T-cell (primary cell): ENCODE measurements at regions not wholly inside any gene's neighbourhood (a gene's known extent, or its start where the extent isn't known, plus 50 kb on each side); places are given as distances from the start of the nearest gene placed in this dataset.

ENCODE experiments used
- ATAC-seq, 4 experiments: fragments of 200-7000 bp in 3 of 4; fragments of 150-1000 bp in 1 of 4; cut with Tn5 transposase; replicated peaks in 1 of 4; 1 replicate in 3 of 4; 2 replicates in 1 of 4; pipeline ENCODE4 v1.10.0; 2021; ENCODE audit warnings: moderate library complexity in 3 of 4, mild to moderate bottlenecking in 2 of 4, moderate number of reproducible peaks in 1 of 4
- CTCF ChIA-PET, 2 donors: fragments of 300-600 bp; sonication (Branson Sonifier 250); formaldehyde crosslinking; loops; one replicate each; lab custom pipeline; 2022; ENCODE audit warnings: antibody characterized with exemption in 2 of 2; lab: Charles Lee
- POLR2A ChIA-PET, 2 donors: fragments of 300-600 bp; sonication (Branson Sonifier 250); formaldehyde crosslinking; loops; one replicate each; lab custom pipeline; 2022; ENCODE audit warnings: antibody characterized with exemption in 2 of 2; lab: Charles Lee
- DNase-seq, 35 experiments: peaks; one replicate each; pipeline versions ENCODE4 v3.0.0 to v3.0.0-alpha.2; 2013 to 2023
- H3K27ac ChIP-seq: one replicate; pipeline ENCODE4 v1.5.1; 2013; ENCODE audit warnings: low read length
- H3K27me3 ChIP-seq, 2 experiments: replicated peaks in 1 of 2; 1 replicate in 1 of 2; 2 replicates in 1 of 2; pipeline versions ENCODE4 v1.6.1 to v1.7.0; 2013; ENCODE audit warnings: low read length in 1 of 2, mixed read lengths in 1 of 2; ENCODE audit not compliant: control insufficient read depth in 2 of 2, insufficient read depth in 2 of 2; ENCODE audit errors: extremely low read depth in 1 of 2
- H3K36me3 ChIP-seq, 2 donors: 1 replicate in 1 of 2; 2 replicates in 1 of 2; pipeline versions ENCODE4 v1.6.1 to v1.7.0; 2013; ENCODE audit warnings: low read length in 1 of 2; ENCODE audit not compliant: control insufficient read depth in 2 of 2, insufficient read depth in 1 of 2; ENCODE audit errors: extremely low read depth in 1 of 2
- H3K4me1 ChIP-seq, 2 experiments: 1 replicate in 1 of 2; 2 replicates in 1 of 2; pipeline versions ENCODE4 v1.6.1 to v1.7.0; 2013; ENCODE audit warnings: low read length in 2 of 2, mixed read lengths in 1 of 2; ENCODE audit not compliant: insufficient read depth in 2 of 2, control insufficient read depth in 1 of 2; ENCODE audit errors: extremely low read depth in 1 of 2
- H3K4me3 ChIP-seq, 2 donors: 1 replicate in 1 of 2; 2 replicates in 1 of 2; pipeline versions ENCODE4 v1.5.1 to v1.7.0; 2013; ENCODE audit warnings: mild to moderate bottlenecking in 2 of 2, low read length in 1 of 2, moderate library complexity in 1 of 2; ENCODE audit not compliant: control insufficient read depth in 1 of 2; ENCODE audit errors: extremely low read depth in 1 of 2
- H3K9me3 ChIP-seq: 2 replicates; pipeline ENCODE4 v1.7.0; 2013
- H3K27ac Mint-ChIP-seq, 2 donors: one replicate each; pipeline ENCODE4 v1.8.0; 2020 to 2021; ENCODE audit warnings: mild to moderate bottlenecking in 2 of 2, mixed read lengths in 2 of 2
- H3K27me3 Mint-ChIP-seq, 2 donors: one replicate each; pipeline ENCODE4 v1.8.0; 2021 to 2022; ENCODE audit warnings: mixed read lengths in 2 of 2
- H3K36me3 Mint-ChIP-seq: one replicate; pipeline ENCODE4 v1.8.0; 2021; ENCODE audit warnings: mixed read lengths
- H3K4me1 Mint-ChIP-seq, 3 donors: one replicate each; pipeline ENCODE4 v1.8.0; 2020 to 2022; ENCODE audit warnings: mixed read lengths in 3 of 3, mild to moderate bottlenecking in 1 of 3
- H3K4me3 Mint-ChIP-seq, 3 donors: one replicate each; pipeline ENCODE4 v1.8.0; 2020 to 2022; ENCODE audit warnings: mild to moderate bottlenecking in 3 of 3, mixed read lengths in 3 of 3, moderate library complexity in 3 of 3
- H3K9me3 Mint-ChIP-seq, 3 donors: one replicate each; pipeline ENCODE4 v1.8.0; 2020 to 2022; ENCODE audit warnings: mixed read lengths in 3 of 3
- WGBS: methylation state at CpG from one replicate; pipeline ENCODE4 v1.1.5; 2013; ENCODE audit warnings: missing lambda C conversion rate; ENCODE audit not compliant: insufficient coverage; 5-methylcytosine and 5-hydroxymethylcytosine counted together

DNA sequence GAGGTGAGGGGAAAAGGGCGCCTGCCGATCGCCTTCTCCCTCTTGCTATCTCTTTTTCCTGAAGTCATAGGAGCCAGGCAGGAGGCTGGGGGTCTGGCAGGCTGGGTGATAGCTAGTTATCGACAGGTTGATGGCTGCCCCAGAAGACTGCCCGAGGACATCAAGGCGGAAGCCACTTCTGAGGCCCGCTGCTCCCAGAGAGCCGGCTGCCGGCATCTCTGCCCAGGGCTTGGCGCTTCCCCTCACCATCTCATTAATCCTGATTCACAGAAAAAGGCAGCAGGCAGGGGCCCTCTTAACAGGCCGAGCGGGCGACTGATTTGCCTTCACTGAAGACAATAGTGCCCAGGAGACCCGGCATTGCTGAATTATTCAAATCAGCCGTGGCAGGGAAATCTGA is 124.2 kb downstream of the MIAT start:
- POLR2A ChIA-PET, result no interaction called here

DNA sequence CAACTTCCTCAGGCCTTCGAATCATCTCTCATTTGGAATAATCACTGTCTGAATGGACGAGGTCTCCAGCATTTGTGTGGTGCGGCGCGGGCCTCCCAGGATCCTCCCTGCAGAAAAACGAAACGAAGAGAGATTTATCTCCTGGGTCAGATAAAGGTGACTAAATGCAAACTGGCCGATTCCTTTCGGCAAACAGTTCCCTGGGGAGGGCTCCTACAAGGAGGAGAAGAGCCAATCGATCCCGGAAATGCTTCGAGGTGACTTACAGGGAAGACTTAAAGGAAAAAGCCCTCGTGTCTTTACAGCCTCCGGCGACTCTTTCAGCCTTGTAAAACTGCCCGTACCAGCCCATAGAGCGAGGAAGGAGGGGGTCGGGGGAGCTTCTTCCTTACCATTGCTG is 126.5 kb downstream of the MIAT start:
- ATAC-seq, result no peak
- Mint-ChIP-seq H3K36me3 (peaks cover 68% of the 10 kb centered on the region), H3K27ac (no peak overlapping the region), H3K9me3 (peaks cover 0 to 4% (median 0%) of the 10 kb centered on the region in 3 donors), H3K4me1 (peaks cover 0 to 8% (median 7%) of the 10 kb centered on the region in 3 donors), H3K4me3 (no peak overlapping the region), H3K27me3 (no peaks in the 10 kb centered on the region)
- DNase-seq, result no peak
- H3K27ac ChIP-seq, result no peak overlapping the region
- no peaks in the 10 kb centered on the region for H3K9me3 ChIP-seq
- 88% methylated on average over 11 of the region's 18 CpGs for WGBS
- H3K36me3 ChIP-seq, result peaks cover 20 to 48% of the 10 kb centered on the region in 2 donors
- ChIA-PET POLR2A (no interaction called here), CTCF (no interaction called here)
- H3K27me3 ChIP-seq, result no peaks in the 10 kb centered on the region
- H3K4me3 ChIP-seq, result no peak overlapping the region
- peaks cover 0 to 7% of the 10 kb centered on the region in 2 experiments for H3K4me1 ChIP-seq

More for the DNA sequence above, 124.2 kb downstream of the MIAT start:
- DNase-seq (no peak), ATAC-seq (no peak)
- peaks cover 0 to 10% (median 8%) of the 10 kb centered on the region in 3 donors for H3K4me1 Mint-ChIP-seq
- H3K27ac ChIP-seq, result no peak overlapping the region
- H3K4me1 ChIP-seq, result peaks cover 0 to 7% of the 10 kb centered on the region in 2 experiments
- no peaks in the 10 kb centered on the region for H3K9me3 ChIP-seq
- no peaks in the 10 kb centered on the region for H3K27me3 ChIP-seq
- no peaks in the 10 kb centered on the region for H3K27me3 Mint-ChIP-seq
- peaks cover 0 to 4% (median 0%) of the 10 kb centered on the region in 3 donors for H3K9me3 Mint-ChIP-seq
- 91% methylated on average over 11 of the region's 15 CpGs for WGBS
- H3K27ac Mint-ChIP-seq, result no peak overlapping the region
- H3K36me3 ChIP-seq, result peaks cover 24 to 67% of the 10 kb centered on the region in 2 donors
- H3K4me3 ChIP-seq, result no peak overlapping the region
- no peak overlapping the region for H3K4me3 Mint-ChIP-seq
- CTCF ChIA-PET, result no interaction called here
- H3K36me3 Mint-ChIP-seq, result peaks cover 77% of the 10 kb centered on the region

DNA sequence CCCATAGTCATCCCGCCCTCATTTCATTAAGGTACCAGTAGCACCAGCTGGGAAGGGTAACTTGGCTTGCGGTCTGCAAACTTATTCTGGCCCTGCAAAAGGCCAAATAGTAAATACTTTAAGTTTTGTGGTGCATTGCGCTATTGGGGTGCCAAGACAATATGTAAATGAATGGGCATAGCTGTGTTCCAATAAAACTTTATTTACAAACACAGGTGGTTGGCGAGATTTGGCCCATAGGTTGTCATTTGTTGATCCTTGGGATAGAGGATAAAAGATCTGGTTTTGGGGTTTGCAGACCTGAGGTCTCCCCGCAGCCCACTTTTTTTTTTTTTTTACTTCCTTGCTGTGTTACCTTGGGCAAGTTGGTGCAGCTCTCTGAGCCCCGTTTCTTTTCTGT is 127.4 kb downstream of the MIAT start:
- no peak for ATAC-seq
- Mint-ChIP-seq H3K27ac (no peak overlapping the region), H3K4me1 (peaks cover 0 to 8% (median 7%) of the 10 kb centered on the region in 3 donors), H3K9me3 (peaks cover 0 to under 1% (median 0%) of the 10 kb centered on the region in 3 donors), H3K4me3 (no peak overlapping the region), H3K27me3 (no peaks in the 10 kb centered on the region), H3K36me3 (peaks cover 68% of the 10 kb centered on the region)
- ChIA-PET POLR2A (no interaction called here), CTCF (no interaction called here)
- no peak overlapping the region for H3K27ac ChIP-seq
- H3K9me3 ChIP-seq, result no peaks in the 10 kb centered on the region
- no peaks in the 10 kb centered on the region for H3K27me3 ChIP-seq
- peaks cover 18 to 48% of the 10 kb centered on the region in 2 donors for H3K36me3 ChIP-seq
- H3K4me1 ChIP-seq, result peaks cover 0 to 7% of the 10 kb centered on the region in 2 experiments
- no peak for DNase-seq
- WGBS, result no CpG with 5 or more reads among the region's 6 CpGs
- H3K4me3 ChIP-seq, result no peak overlapping the region

DNA sequence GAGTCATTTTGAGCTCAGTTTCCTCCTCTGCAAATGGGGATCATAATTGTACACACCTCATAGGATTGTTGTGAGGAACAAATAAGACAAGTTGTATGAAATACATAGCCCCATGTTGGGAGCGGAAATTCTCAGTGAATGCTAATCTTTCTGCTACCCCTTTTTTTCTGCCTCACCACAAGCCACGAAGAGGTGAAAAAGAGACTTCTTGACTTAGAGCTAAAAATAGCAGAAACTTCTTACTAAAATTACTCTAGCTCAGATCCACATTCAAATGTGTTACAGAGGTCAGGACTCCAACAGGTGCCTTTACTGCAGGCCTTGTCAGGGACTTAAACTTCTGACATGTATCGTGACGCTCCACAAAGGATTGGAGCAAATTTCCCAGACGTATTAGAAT is 128.5 kb downstream of the MIAT start:
- ChIA-PET CTCF (no interaction called here), POLR2A (no interaction called here)
- no peak overlapping the region for H3K27ac ChIP-seq
- Mint-ChIP-seq H3K27me3 (no peaks in the 10 kb centered on the region), H3K9me3 (no peaks in the 10 kb centered on the region), H3K4me3 (no peak overlapping the region), H3K36me3 (peaks cover 69% of the 10 kb centered on the region), H3K4me1 (peaks cover 0 to 8% (median 7%) of the 10 kb centered on the region in 3 donors), H3K27ac (no peak overlapping the region)
- ATAC-seq, result no peak
- H3K27me3 ChIP-seq, result no peaks in the 10 kb centered on the region
- no peaks in the 10 kb centered on the region for H3K9me3 ChIP-seq
- DNase-seq, result no peak
- no CpG with 5 or more reads among the region's 5 CpGs for WGBS
- peaks cover 13 to 47% of the 10 kb centered on the region in 2 donors for H3K36me3 ChIP-seq
- H3K4me3 ChIP-seq, result no peak overlapping the region
- H3K4me1 ChIP-seq, result peaks cover 0 to 7% of the 10 kb centered on the region in 2 experiments

DNA sequence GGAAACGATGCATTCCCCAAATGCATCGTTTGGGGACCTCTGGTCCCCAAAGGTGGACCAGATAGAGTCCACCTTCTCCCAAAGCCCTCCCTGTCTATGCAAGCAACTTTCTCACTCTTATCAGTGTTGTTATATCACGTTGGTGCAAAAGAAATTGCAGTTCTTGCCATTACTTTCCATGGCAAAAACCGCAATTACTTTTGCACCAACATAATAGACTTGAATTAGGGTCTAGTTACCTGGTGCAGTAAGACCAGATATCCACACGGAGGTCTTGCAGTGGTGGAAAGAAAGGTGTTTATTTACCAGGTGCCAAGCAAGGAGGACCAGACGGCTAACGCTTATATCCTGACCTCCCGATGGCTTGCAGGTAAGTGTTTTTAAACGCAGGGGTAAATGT is 129.0 kb downstream of the MIAT start:
- H3K27me3 Mint-ChIP-seq, result no peaks in the 10 kb centered on the region
- H3K36me3 Mint-ChIP-seq, result peaks cover 70% of the 10 kb centered on the region
- DNase-seq, result no peak
- Histone ChIP-seq H3K36me3 (peaks cover 13 to 48% of the 10 kb centered on the region in 2 donors), H3K27me3 (no peaks in the 10 kb centered on the region), H3K9me3 (no peaks in the 10 kb centered on the region), H3K4me1 (peaks cover 0 to 7% of the 10 kb centered on the region in 2 experiments), H3K27ac (no peak overlapping the region), H3K4me3 (no peak overlapping the region)
- H3K9me3 Mint-ChIP-seq, result no peaks in the 10 kb centered on the region
- 100% methylated on average over 4 of the region's 9 CpGs for WGBS
- ChIA-PET CTCF (no interaction called here), POLR2A (no interaction called here)
- H3K4me1 Mint-ChIP-seq, result peaks cover 0 to 8% (median 7%) of the 10 kb centered on the region in 3 donors
- H3K4me3 Mint-ChIP-seq, result no peak overlapping the region
- no peak overlapping the region for H3K27ac Mint-ChIP-seq
- no peak for ATAC-seq

DNA sequence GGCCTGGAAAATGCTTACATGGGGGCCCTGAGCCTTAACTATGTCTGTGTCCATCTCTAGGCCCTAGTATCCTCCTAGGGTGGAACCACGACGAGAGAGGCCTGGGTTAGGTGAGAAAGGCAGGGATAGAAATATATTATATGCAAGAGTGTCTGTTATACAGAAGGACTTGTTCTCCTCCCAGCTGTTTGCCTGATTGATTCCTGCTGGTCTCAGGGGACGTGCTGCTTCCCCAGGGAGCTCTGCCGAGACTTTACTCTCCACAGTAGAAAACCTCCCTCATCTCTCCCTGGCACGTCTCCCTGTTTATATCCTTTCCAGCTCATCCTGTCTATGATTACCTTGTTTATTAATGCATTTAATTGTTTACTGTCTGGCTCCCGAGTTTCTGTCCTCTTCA is 132.6 kb downstream of the MIAT start:
- CTCF ChIA-PET, result no interaction called here
- peaks cover 0 to 4% (median 0%) of the 10 kb centered on the region in 3 donors for H3K9me3 Mint-ChIP-seq
- H3K9me3 ChIP-seq, result no peaks in the 10 kb centered on the region
- peaks cover 7 to 35% of the 10 kb centered on the region in 2 donors for H3K36me3 ChIP-seq
- H3K36me3 Mint-ChIP-seq, result peaks cover 72% of the 10 kb centered on the region
- no peaks in the 10 kb centered on the region for H3K27me3 Mint-ChIP-seq
- WGBS, result 100% methylated on average over 2 of the region's 6 CpGs
- no peaks in the 10 kb centered on the region for H3K27me3 ChIP-seq
- peaks cover 0 to 7% of the 10 kb centered on the region in 2 experiments for H3K4me1 ChIP-seq
- H3K4me3 ChIP-seq, result no peak overlapping the region
- ATAC-seq (no peak), DNase-seq (no peak)
- peaks cover 0 to 8% (median 7%) of the 10 kb centered on the region in 3 donors for H3K4me1 Mint-ChIP-seq
- H3K27ac Mint-ChIP-seq, result no peak overlapping the region
- H3K4me3 Mint-ChIP-seq, result no peak overlapping the region
- no peak overlapping the region for H3K27ac ChIP-seq
- POLR2A ChIA-PET, result no interaction called here

GRCh38 chr22:26792522-26792921 is 135.1 kb downstream of the MIAT start:
- Histone ChIP-seq H3K9me3 (no peaks in the 10 kb centered on the region), H3K27ac (no peak overlapping the region), H3K4me1 (no peaks in the 10 kb centered on the region), H3K4me3 (no peak overlapping the region), H3K36me3 (peaks cover 11 to 34% of the 10 kb centered on the region in 2 donors), H3K27me3 (no peaks in the 10 kb centered on the region)
- DNase-seq (no peak), ATAC-seq (no peak)
- CTCF ChIA-PET, result no interaction called here
- Mint-ChIP-seq H3K4me1 (no peaks in the 10 kb centered on the region), H3K36me3 (peaks cover 74% of the 10 kb centered on the region), H3K4me3 (no peak overlapping the region), H3K9me3 (peaks cover 0 to 4% (median 0%) of the 10 kb centered on the region in 3 donors), H3K27ac (no peak overlapping the region), H3K27me3 (no peaks in the 10 kb centered on the region)
- WGBS, result 97% methylated on average over 5 of the region's 8 CpGs
- POLR2A ChIA-PET, result no interaction called here
